NCI-H187 (cell line): ENCODE measurements at regions not wholly inside any gene's neighbourhood (a gene's known extent, or its start where the extent isn't known, plus 50 kb on each side); places are given as distances from the start of the nearest gene placed in this dataset.
"Not testable (repeated sequence)": the region's sequence is repeated elsewhere in the genome, so short reads cannot be mapped to it uniquely, and the experiment has no call there.

ENCODE experiments used
- DNase-seq, 2 experiments: peaks; one replicate each; lab custom pipeline; 2025; lab: John Stamatoyannopoulos, UW

DNA sequence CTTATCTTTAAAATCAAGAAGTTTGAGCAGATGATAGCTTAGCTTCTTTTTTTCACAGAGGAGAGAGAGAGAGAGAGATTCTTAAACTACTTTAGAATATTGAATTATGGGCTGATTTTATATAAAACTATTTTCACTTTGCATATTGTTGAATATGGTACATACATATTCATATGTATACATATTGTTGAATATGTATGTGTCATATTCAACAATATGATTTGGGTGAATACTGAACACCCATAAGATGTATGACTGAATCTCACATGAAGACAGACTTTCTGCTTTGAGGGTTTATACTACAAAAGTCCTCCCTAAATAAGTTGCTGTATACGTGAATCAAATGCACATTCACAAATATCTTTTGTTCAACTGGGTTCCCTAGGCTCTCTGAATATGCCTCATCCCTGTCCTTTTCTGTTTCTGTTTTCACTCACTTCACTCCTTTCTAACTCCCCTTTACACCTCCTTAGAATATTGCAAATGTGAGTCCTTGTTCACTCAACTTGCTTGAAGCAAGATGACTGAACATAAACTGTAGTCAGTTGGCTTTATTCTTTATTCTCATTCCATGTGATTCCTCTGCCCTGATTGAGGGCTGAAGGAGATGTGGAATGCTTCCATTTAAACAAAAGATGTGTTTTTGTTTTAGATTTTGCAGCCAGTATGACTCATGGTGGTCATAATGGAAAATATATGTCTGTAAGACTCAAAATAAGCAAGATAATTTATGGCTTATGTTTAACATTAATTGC lies 225.4 kb upstream of the DAB2 start:
- no peak for DNase-seq

DNA sequence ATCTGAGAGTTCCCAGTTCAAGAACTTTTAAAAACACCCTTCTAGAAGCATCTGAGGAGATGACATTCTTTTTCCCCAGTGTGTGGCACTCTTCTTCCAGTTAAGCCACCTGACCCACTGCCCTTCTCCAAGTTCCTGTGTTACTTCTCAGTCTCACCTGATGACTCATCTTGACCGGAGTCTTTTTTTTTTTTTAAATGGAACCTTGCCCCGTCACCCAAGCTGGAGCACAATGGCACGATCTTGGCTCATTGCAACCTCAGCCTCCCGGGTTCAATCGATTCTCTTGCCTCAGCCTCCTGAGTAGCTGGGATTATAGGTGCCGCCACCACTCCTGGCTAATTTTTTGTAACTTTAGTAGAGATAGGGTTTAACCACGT lies 224.1 kb upstream of the DAB2 start:
- DNase-seq: no peak

DNA sequence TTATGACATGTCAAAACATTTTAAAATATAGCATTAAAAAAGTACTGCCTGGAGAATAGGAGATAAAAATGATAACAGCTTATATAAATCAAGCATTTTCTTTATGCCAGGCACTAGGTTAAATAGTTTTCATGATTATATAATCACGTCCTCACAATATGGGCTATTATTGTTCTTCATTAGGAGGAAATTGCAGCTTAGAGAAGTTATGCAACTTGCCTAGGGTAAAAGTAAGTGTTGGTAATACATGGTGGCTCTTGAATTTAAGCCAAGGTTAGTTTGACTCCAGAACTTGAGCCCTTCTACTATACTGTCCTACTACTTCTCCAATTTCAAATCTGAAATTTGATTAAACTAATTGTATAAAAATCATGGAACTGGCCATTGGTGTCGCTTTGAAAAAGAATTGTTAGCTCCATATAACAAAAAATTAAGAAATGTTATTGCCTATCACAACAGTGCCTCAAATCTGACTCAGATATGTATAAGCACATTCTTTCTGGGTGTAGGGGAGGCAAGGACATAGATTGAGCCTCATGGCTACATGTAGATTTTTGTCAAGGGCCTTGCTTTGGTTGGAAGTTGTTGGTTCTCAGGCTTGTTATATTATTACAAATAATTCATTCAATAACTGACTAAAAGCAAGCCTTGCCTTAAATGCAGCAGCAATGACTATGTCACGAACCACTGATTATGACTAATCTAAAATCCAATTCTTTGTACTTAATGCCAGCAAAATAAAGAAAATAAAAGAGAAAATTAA lies 223.5 kb upstream of the DAB2 start:
- no peak for DNase-seq

DNA sequence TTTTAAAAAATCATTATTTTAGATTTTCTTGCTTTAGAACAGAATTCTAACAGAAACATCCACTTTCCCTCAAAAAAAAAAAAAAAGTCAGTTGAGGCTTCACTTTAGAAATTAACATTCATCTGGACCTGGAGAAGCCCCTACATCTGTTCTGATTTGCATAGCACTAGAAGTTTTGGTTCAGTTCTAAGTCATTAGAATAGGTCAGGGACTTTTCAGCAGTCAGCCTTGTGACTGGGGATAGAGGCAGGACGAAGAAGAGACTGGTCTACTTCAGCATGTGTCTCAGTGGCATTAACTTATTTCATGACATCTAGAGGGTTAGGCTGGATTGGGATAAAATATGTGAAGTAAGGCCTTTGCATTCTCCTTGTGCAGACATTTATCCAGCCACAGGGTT lies 215.8 kb upstream of the DAB2 start:
- DNase-seq: no peak

- DNase-seq: no peak
Observed at GRCh38 chr5:39639618-39640089, 214.9 kb upstream of the DAB2 start.

GRCh38 chr5:39638813-39639212 lies 214.0 kb upstream of the DAB2 start:
- no peak for DNase-seq

GRCh38 chr5:39633057-39633456 lies 208.3 kb upstream of the DAB2 start:
- DNase-seq: no peak

DNA sequence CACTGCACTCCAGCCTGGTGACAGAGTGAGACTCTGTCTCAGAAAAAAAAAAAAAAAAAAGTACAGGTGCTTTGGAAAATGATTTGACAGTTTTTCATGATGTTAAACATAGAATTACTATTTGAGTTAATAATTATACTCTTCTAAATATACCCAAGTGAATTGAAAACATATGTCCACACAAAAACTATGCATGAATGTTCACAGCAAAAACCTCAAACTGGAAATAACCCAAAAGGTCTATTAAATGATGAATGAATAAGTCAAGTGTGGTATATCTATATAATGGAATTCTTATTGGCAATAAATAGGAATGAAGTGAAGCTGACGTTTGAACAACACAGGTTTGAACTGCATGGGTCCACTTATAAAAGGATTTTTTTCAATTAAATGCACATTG lies 207.2 kb upstream of the DAB2 start:
- no peak for DNase-seq

DNA sequence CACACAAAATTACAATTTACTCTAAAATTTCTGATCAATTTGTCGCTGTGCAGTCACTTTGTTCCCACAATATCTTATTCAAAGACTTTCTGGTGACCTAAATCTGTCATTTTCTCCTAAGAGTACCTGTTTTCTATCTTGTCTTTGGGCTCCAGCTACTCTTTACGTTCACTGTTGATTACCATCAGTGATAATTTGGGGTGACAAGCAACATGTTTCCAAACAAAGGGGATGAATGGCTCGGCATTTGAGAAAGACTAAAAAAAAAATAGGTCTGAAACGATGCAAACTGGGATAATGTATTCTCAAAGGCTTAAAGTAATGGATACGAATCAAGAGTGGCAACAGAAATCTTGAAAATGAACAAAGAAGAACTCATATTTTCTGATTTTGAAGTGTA lies 205.2 kb upstream of the DAB2 start:
- no peak for DNase-seq

DNA sequence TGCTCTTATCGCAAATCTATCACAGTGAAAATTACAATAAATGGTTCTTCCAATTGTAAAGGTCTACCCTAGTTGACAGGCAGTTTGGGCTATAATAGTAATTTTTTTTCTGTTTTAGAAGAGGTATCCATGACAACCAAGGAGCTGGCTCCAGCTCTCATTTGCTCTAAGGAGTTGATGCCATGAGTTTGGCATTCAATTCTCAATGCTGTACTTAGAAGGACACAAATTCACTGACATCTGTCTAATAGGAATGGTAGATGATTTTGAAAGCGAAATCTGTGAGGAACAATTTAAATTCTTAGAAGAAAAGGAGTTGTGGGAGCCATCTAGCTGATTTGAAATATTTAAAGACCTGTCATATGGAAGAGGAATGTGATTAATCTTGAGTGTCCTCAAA lies 203.6 kb upstream of the DAB2 start:
- DNase-seq: no peak

DNA sequence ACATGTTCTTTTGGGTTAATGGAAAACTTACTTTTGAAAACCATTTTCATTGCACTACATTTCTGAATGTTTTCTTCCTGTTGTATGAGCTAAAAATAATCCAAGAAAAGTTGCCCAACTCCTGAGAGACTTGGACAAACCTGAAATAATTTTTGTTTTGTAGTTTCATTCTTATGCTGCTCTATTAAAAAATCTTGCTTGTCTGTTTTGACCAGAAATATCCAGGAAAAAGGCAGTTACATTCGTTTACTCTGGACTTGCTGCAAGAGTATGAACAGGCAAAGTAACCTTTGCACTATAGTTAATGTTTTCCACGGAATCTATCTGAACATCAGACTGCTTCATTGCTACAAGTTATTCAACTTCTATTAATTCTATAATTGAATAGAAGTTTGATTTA lies 200.1 kb upstream of the DAB2 start:
- no peak for DNase-seq

DNA sequence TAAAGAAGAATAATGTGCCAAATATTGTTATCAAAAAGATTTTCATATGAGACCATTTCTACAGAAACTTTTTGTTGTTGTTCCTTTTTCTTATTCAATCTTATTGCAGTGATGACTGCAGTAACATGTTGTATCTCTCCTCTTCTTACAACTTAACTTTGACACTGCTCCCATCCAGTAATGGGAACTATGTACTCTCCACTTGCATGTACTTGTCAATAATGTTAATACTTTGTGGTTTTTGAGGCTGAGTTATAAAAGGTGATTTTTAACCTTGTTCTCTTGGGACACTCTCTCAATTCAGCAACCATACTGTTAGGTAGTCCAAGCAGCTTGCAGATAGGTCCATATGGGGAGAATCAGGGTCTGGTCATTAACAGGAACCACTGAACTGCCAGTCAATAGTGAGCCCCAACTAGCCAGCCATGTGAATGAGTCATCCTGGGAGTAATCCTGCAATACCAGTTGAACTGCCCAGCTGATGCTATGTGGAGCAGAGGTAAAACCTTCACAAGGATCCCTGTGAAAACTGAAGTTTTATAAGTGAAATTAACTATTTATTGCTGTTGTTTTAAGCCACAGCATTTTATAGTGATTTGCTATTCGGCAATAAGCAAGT lies 199.6 kb upstream of the DAB2 start:
- no peak for DNase-seq

DNA sequence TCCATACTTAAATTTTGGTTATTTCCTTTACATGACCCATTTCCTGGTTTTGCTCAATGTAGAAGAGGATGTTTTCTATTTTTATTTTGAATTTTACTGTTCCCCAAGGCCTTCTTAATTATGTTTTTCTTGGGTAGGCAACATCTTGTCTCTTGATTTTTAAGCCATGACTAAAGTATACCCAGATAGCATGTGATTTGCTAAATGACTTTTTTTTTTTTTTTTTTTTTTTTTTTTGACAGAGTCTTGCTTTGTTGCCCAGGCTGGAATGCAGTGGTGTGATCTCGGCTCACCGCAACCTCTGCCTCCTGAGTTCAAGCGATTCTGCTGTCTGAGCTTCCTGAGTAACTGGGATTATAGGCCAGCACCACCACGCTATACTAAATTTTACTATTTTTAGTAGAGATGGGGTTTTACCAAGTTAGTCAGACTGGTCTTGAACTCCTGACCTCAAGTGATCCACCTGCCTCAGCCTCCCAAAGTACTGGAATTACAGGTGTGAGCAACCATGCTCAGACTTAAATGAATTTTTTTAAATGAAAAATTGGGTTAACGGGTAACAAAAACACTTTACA lies 198.6 kb upstream of the DAB2 start:
- DNase-seq: no peak

- DNase-seq: no peak
Observed at GRCh38 chr5:39622281-39622680, 197.5 kb upstream of the DAB2 start.

DNA sequence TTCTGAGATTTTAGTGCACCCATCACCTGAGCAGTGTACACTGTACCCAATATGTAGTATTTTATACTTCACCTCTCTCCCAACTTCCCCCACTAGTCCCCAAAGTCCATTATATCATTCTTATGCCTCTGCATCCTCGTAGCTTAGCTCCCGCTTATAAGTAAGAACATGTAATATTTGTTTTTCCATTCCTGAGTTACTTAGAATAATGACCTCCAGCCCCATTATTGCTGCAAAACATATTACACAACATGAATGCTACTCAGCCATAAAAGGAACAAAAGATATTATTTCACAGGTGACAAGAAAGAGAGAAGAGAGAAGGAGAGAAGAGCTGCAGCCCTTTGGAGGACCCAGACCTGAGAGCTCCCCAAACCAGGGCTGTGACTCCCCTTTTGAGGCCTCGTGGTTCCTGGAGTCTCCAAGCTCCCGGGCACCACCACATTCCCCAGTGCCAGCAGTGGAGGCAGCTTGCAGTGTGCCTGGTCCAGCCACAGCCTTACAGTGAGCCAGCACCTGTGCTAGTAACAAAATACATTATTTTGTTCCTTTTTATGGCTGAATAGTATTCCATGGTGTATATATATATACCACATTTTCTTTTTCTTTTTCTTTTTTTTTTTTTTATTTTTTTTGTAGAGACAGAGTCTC lies 194.5 kb upstream of the DAB2 start:
- DNase-seq: no peak

GRCh38 chr5:39618391-39618790 lies 193.6 kb upstream of the DAB2 start:
- no peak for DNase-seq

- DNase-seq: no peak
Observed at GRCh38 chr5:39616131-39616530, 191.4 kb upstream of the DAB2 start.

GRCh38 chr5:39611076-39611475 lies 186.3 kb upstream of the DAB2 start:
- DNase-seq: not testable (repeated sequence)

DNA sequence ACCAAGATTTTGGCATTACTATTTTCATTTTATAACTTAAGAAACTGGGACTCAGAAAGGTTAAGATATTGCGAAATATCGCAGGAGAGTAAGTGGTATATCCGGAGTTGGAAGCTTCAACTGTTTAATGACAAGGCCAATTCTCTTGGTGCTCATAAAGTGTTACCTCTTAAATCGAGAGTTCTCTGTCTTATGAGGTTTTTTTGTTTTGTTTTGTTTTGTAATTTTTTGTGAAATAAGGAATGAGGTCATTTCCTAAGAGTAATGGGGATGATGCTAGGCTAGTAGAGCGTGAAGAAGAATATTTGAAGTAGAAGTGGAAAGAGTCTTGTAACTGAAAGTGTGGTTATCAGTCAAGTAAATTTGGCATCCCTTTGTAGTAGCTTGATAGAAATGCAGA lies 183.2 kb upstream of the DAB2 start:
- DNase-seq: no peak

DNA sequence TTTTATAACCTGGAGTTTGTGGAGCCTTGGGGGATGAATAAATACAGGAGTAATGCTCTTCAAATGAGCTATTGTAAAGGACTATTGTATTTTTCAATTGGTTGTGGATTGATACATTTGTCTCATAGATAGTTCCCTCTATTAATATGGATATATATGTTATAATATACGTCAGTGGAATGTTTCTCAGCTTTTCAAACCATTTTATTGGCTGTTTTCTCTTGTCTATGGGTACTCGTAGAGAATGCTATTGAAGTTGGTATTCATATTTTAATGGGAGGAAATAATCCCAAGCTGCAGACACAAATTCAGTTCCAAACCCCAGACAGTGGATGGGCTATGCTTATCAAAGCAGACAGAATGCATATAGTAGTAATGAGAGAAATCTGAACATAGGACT lies 181.8 kb upstream of the DAB2 start:
- DNase-seq: no peak

DNA sequence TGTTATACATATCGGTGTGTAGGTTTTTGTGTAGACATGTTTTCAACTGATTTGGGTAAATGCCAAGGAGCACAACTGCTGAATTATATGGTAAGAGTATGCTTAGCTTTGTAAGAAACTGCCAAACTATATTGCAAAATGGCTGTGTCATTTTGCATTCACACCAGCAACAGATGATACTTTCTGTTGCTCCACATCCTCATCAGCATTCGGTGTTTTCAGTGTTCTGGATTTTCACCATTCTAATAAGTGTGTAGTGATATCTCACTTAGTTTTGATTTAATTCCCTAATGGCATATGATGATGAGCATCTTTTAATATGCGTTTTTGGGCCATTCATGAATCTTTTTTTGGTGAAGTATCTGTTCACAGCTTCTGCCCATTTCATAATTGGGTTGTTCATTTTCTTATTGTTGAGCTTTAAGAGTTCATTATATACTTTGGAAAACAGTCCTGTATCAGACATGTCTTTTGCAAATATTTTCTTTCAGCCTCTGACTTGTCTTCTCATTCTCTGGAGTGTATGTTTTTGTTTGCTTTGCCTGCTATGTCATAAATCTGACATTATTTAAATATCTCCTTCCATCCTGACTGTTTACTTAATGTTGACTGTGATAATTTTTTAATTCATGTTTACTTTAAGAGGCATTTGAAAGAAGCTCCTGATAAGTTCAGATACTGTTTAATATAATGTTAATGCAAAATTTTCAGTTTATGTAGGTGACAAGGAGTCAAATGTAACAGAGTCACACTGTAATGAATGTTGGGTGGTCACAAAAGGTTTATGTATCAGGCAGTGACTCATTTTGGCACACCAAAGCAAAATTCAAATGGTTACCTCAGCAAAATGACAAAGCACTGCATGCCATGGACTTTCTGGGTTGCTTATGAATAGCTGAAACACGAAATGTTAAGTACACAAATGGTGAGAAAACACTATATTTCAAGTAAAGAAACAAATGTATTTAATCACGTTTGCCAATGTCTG lies 181.1 kb upstream of the DAB2 start:
- no peak for DNase-seq
